B cell (primary cell): ENCODE measurements at regions not wholly inside any gene's neighbourhood (a gene's known extent, or its start where the extent isn't known, plus 50 kb on each side); places are given as distances from the start of the nearest gene placed in this dataset.
"Not testable (repeated sequence)": the region's sequence is repeated elsewhere in the genome, so short reads cannot be mapped to it uniquely, and the experiment has no call there.

ENCODE experiments used
- ATAC-seq: fragments of 200-7000 bp; cut with Tn5 transposase; one replicate; pipeline ENCODE4 v1.10.0; 2021; ENCODE audit warnings: low read depth, mild to moderate bottlenecking, moderate number of reproducible peaks, moderate library complexity
- CTCF ChIA-PET: fragments of 350-600 bp; sonication (Branson Sonifier 250); formaldehyde crosslinking; loops from one replicate; lab custom pipeline; 2021; ENCODE audit warnings: antibody characterized with exemption, inconsistent platforms; lab: Charles Lee
- POLR2A ChIA-PET: fragments of 350-600 bp; sonication (Branson Sonifier 250); formaldehyde crosslinking; loops from one replicate; lab custom pipeline; 2021; ENCODE audit warnings: antibody characterized with exemption; lab: Charles Lee
- DNase-seq: peaks from one replicate; pipeline ENCODE4 v3.0.0; 2013
- H2AFZ ChIP-seq: 2 replicates; pipeline ENCODE4 v1.6.1; 2012; ENCODE audit warnings: mild to moderate bottlenecking, low read depth, low read length; ENCODE audit not compliant: insufficient read depth, poor library complexity, severe bottlenecking
- H3K27ac ChIP-seq, 2 donors: 1 replicate in 1 of 2; 2 replicates in 1 of 2; pipeline ENCODE4 v1.5.1; 2012 to 2013; ENCODE audit warnings: low read length in 2 of 2, mild to moderate bottlenecking in 2 of 2, moderate library complexity in 1 of 2
- H3K27me3 ChIP-seq, 4 experiments: fragments of 200-600 bp in 1 of 4; sonication (generic) in 1 of 4; replicated peaks in 1 of 4; 1 replicate in 2 of 4; 2 replicates in 2 of 4; pipeline versions ENCODE4 v1.6.1 to v1.7.0; 2013 to 2016; ENCODE audit warnings: low read length in 3 of 4, mild to moderate bottlenecking in 2 of 4, mixed read lengths in 1 of 4, moderate library complexity in 1 of 4; ENCODE audit not compliant: insufficient read depth in 4 of 4, control insufficient read depth in 3 of 4; ENCODE audit errors: control extremely low read depth in 1 of 4
- H3K36me3 ChIP-seq, 2 experiments: replicated peaks in 1 of 2; 1 replicate in 1 of 2; 2 replicates in 1 of 2; pipeline versions ENCODE4 v1.6.1 to v1.7.1; 2013; ENCODE audit warnings: low read length in 1 of 2; ENCODE audit not compliant: insufficient read depth in 2 of 2, control insufficient read depth in 1 of 2; ENCODE audit errors: control extremely low read depth in 1 of 2, extremely low read depth in 1 of 2
- H3K4me1 ChIP-seq, 2 donors: fragments of 200-600 bp in 1 of 2; sonication (generic) in 1 of 2; 1 replicate in 1 of 2; 2 replicates in 1 of 2; pipeline versions ENCODE4 v1.5.1 to v1.6.1; 2013 to 2017; ENCODE audit warnings: low read length in 2 of 2; ENCODE audit not compliant: control insufficient read depth in 2 of 2, insufficient read depth in 2 of 2
- H3K4me2 ChIP-seq: replicated peaks from 2 replicates; pipeline ENCODE3; 2012; ENCODE audit warnings: mild to moderate bottlenecking, low read depth, low read length; ENCODE audit not compliant: poor library complexity, severe bottlenecking
- H3K4me3 ChIP-seq, 5 experiments: fragments of 200-600 bp in 1 of 5; sonication (generic) in 1 of 5; 1 replicate in 3 of 5; 2 replicates in 2 of 5; pipeline versions ENCODE4 v1.5.1 to v1.7.0; 2011 to 2016; ENCODE audit warnings: low read length in 4 of 5, mild to moderate bottlenecking in 4 of 5, low read depth in 2 of 5, control low read depth in 1 of 5, moderate library complexity in 1 of 5; ENCODE audit not compliant: insufficient read depth in 1 of 5; ENCODE audit errors: control extremely low read depth in 1 of 5, extremely low read depth in 1 of 5
- H3K79me2 ChIP-seq: fragments of 200-600 bp; sonication (generic); one replicate; pipeline ENCODE4 v1.6.0; 2016; ENCODE audit warnings: low read length; ENCODE audit not compliant: control insufficient read depth, insufficient read depth
- H3K9ac ChIP-seq: fragments of 200-600 bp; sonication (generic); 2 replicates; pipeline ENCODE4 v1.6.1; 2017; ENCODE audit warnings: mild to moderate bottlenecking, low read length, moderate library complexity
- H3K9me3 ChIP-seq, 3 donors: one replicate each; pipeline versions ENCODE4 v1.6.1 to v1.7.1; 2013; ENCODE audit warnings: low read length in 2 of 3; ENCODE audit not compliant: control insufficient read depth in 2 of 3, insufficient read depth in 1 of 3; ENCODE audit errors: control extremely low read depth in 1 of 3
- H4K20me1 ChIP-seq: 2 replicates; pipeline ENCODE4 v1.6.0; 2012; ENCODE audit warnings: mild to moderate bottlenecking, low read length; ENCODE audit not compliant: insufficient read depth, control insufficient read depth, poor library complexity, severe bottlenecking
- H3K27ac Mint-ChIP-seq: one replicate; pipeline ENCODE4 v1.8.0; 2021; ENCODE audit warnings: mixed read lengths
- H3K27me3 Mint-ChIP-seq: one replicate; pipeline ENCODE4 v1.8.0; 2021; ENCODE audit warnings: mixed read lengths
- H3K4me1 Mint-ChIP-seq: one replicate; pipeline ENCODE4 v1.8.0; 2021; ENCODE audit warnings: mixed read lengths
- H3K4me3 Mint-ChIP-seq: one replicate; pipeline ENCODE4 v1.8.0; 2021; ENCODE audit warnings: mixed read lengths
- H3K9me3 Mint-ChIP-seq: one replicate; pipeline ENCODE4 v1.8.0; 2022; ENCODE audit warnings: mixed read lengths; ENCODE audit not compliant: insufficient read depth
- WGBS: methylation state at CpG from one replicate; pipeline ENCODE4 v1.1.5; 2013; ENCODE audit warnings: missing lambda C conversion rate; ENCODE audit not compliant: insufficient coverage; 5-methylcytosine and 5-hydroxymethylcytosine counted together
- intact Hi-C: fragments of 100-400 bp; cut with micrococcal nuclease; formaldehyde crosslinking; loops from one replicate; pipeline ENCODE4 v1.10.0; 2022

DNA sequence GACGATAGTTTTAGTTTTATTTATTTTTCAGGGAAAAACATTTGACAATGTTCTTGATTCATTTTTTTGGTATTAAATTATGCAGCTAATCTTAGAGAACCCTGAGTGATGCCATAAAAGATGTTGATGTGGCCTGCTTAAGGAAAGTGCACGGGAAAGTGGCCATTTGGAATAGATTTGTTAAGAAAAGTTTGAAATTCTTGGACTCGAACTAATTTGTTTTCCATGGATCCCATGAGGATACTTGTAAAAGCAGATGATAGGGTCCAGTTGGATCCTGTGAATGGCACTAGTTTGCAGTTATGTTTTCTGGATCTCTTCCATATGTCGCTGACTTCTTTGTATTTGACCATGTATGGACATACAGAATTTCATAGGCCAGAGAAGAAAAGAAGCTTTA, 114.2 kb upstream of the FBXO28 start:
- peaks cover 6 to 10% of the 10 kb centered on the region in 2 donors for H3K4me1 ChIP-seq
- not testable (repeated sequence) for DNase-seq, H3K4me2 ChIP-seq, H3K27ac ChIP-seq, ATAC-seq, H3K36me3 ChIP-seq, H3K9ac ChIP-seq, H3K27me3 Mint-ChIP-seq, H3K27me3 ChIP-seq, H3K9me3 Mint-ChIP-seq, H3K4me3 Mint-ChIP-seq, H3K9me3 ChIP-seq, H3K27ac Mint-ChIP-seq, H4K20me1 ChIP-seq, H3K79me2 ChIP-seq, H2AFZ ChIP-seq, H3K4me3 ChIP-seq
- intact Hi-C loops, result loop anchor here (10.0 kb wide), 1 partner anchor 435 kb away; the partner anchor contains the start of gene WDR26
- POLR2A ChIA-PET, result interaction anchor here (0.6 kb wide), 1 partner anchor 141 kb away, joined by 4 read pairs; no protein-coding TSS in a partner anchor
- WGBS, result no CpG with 5 or more reads among the region's 4 CpGs
- peaks cover 22% of the 10 kb centered on the region for H3K4me1 Mint-ChIP-seq
- CTCF ChIA-PET, result interaction anchor here (0.8 kb wide), 1 partner anchor 188 kb away, joined by 3 read pairs; no protein-coding TSS in a partner anchor

- peaks cover 13% of the 10 kb centered on the region for H3K4me1 Mint-ChIP-seq
- ChIA-PET POLR2A (interaction anchor here (0.6 kb wide), 1 partner anchor 142 kb away, joined by 4 read pairs; no protein-coding TSS in a partner anchor), CTCF (interaction anchor here (0.8 kb wide), 1 partner anchor 187 kb away, joined by 3 read pairs; no protein-coding TSS in a partner anchor)
- not testable (repeated sequence) for H3K27me3 Mint-ChIP-seq, H3K9me3 ChIP-seq, H4K20me1 ChIP-seq, H3K4me3 Mint-ChIP-seq, H3K9me3 Mint-ChIP-seq, H3K27me3 ChIP-seq, H3K4me3 ChIP-seq, H3K4me1 ChIP-seq, H3K9ac ChIP-seq, H3K4me2 ChIP-seq, H3K79me2 ChIP-seq, H3K36me3 ChIP-seq
- ATAC-seq (peak; percentile 56), DNase-seq (peak; percentile 49)
- Histone ChIP-seq H2AFZ (peak overlapping the region; percentile 54), H3K27ac (peak overlapping the region in 1 of 2 donors; percentile 36)
- WGBS, result no CpG with 5 or more reads among the region's 4 CpGs
- intact Hi-C loops, result loop anchor here (10.0 kb wide), 1 partner anchor 436 kb away; the partner anchor contains the start of gene WDR26
- H3K27ac Mint-ChIP-seq, result peak overlapping the region; percentile 80
Measured at GRCh38 chr1:223998676-223999455, 115.0 kb upstream of the FBXO28 start.

DNA sequence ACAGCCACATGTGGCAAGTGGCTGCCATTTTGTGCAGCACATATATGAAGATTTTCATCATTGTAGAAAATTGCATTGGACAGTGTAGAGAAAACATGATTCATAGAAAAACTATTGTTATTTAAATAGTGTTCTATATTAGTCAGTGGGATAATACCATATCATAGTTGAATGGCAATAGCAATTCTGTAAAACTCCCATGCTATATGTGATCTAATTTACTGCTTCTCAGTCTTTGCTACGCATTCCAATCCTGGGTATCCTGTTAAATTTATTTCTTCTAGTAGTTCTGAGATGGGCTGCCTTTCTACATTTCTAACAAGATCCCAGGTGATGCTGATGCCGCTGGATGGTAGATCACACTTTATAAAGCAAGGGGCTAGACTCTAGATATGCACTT, 117.5 kb upstream of the FBXO28 start:
- not testable (repeated sequence) for H3K4me2 ChIP-seq, H3K79me2 ChIP-seq

More for the DNA sequence above, 117.5 kb upstream of the FBXO28 start:
- H3K9ac ChIP-seq, H3K9me3 ChIP-seq, H2AFZ ChIP-seq, CTCF ChIA-PET, H3K4me3 ChIP-seq, POLR2A ChIA-PET, H3K27me3 ChIP-seq, H3K4me3 Mint-ChIP-seq, H3K36me3 ChIP-seq, H4K20me1 ChIP-seq, H3K27ac Mint-ChIP-seq, H3K27ac ChIP-seq, H3K9me3 Mint-ChIP-seq, ATAC-seq, DNase-seq, H3K27me3 Mint-ChIP-seq: not testable (repeated sequence)
- intact Hi-C loops, result loop anchor here (10.0 kb wide), 1 partner anchor 438 kb away; the partner anchor contains the start of gene WDR26
- peaks cover 6 to 11% of the 10 kb centered on the region in 2 donors for H3K4me1 ChIP-seq
- no CpG with 5 or more reads among the region's 2 CpGs for WGBS
- peaks cover 19% of the 10 kb centered on the region for H3K4me1 Mint-ChIP-seq
